T-cell (primary cell): ENCODE measurements at regions not wholly inside any gene's neighbourhood (a gene's known extent, or its start where the extent isn't known, plus 50 kb on each side); places are given as distances from the start of the nearest gene placed in this dataset.

ENCODE experiments used
- ATAC-seq, 4 experiments: fragments of 200-7000 bp in 3 of 4; fragments of 150-1000 bp in 1 of 4; cut with Tn5 transposase; replicated peaks in 1 of 4; 1 replicate in 3 of 4; 2 replicates in 1 of 4; pipeline ENCODE4 v1.10.0; 2021; ENCODE audit warnings: moderate library complexity in 3 of 4, mild to moderate bottlenecking in 2 of 4, moderate number of reproducible peaks in 1 of 4
- CTCF ChIA-PET, 2 donors: fragments of 300-600 bp; sonication (Branson Sonifier 250); formaldehyde crosslinking; loops; one replicate each; lab custom pipeline; 2022; ENCODE audit warnings: antibody characterized with exemption in 2 of 2; lab: Charles Lee
- POLR2A ChIA-PET, 2 donors: fragments of 300-600 bp; sonication (Branson Sonifier 250); formaldehyde crosslinking; loops; one replicate each; lab custom pipeline; 2022; ENCODE audit warnings: antibody characterized with exemption in 2 of 2; lab: Charles Lee
- DNase-seq, 35 experiments: peaks; one replicate each; pipeline versions ENCODE4 v3.0.0 to v3.0.0-alpha.2; 2013 to 2023
- H3K27ac ChIP-seq: one replicate; pipeline ENCODE4 v1.5.1; 2013; ENCODE audit warnings: low read length
- H3K27me3 ChIP-seq, 2 experiments: replicated peaks in 1 of 2; 1 replicate in 1 of 2; 2 replicates in 1 of 2; pipeline versions ENCODE4 v1.6.1 to v1.7.0; 2013; ENCODE audit warnings: low read length in 1 of 2, mixed read lengths in 1 of 2; ENCODE audit not compliant: control insufficient read depth in 2 of 2, insufficient read depth in 2 of 2; ENCODE audit errors: extremely low read depth in 1 of 2
- H3K36me3 ChIP-seq, 2 donors: 1 replicate in 1 of 2; 2 replicates in 1 of 2; pipeline versions ENCODE4 v1.6.1 to v1.7.0; 2013; ENCODE audit warnings: low read length in 1 of 2; ENCODE audit not compliant: control insufficient read depth in 2 of 2, insufficient read depth in 1 of 2; ENCODE audit errors: extremely low read depth in 1 of 2
- H3K4me1 ChIP-seq, 2 experiments: 1 replicate in 1 of 2; 2 replicates in 1 of 2; pipeline versions ENCODE4 v1.6.1 to v1.7.0; 2013; ENCODE audit warnings: low read length in 2 of 2, mixed read lengths in 1 of 2; ENCODE audit not compliant: insufficient read depth in 2 of 2, control insufficient read depth in 1 of 2; ENCODE audit errors: extremely low read depth in 1 of 2
- H3K4me3 ChIP-seq, 2 donors: 1 replicate in 1 of 2; 2 replicates in 1 of 2; pipeline versions ENCODE4 v1.5.1 to v1.7.0; 2013; ENCODE audit warnings: mild to moderate bottlenecking in 2 of 2, low read length in 1 of 2, moderate library complexity in 1 of 2; ENCODE audit not compliant: control insufficient read depth in 1 of 2; ENCODE audit errors: extremely low read depth in 1 of 2
- H3K9me3 ChIP-seq: 2 replicates; pipeline ENCODE4 v1.7.0; 2013
- H3K27ac Mint-ChIP-seq, 2 donors: one replicate each; pipeline ENCODE4 v1.8.0; 2020 to 2021; ENCODE audit warnings: mild to moderate bottlenecking in 2 of 2, mixed read lengths in 2 of 2
- H3K27me3 Mint-ChIP-seq, 2 donors: one replicate each; pipeline ENCODE4 v1.8.0; 2021 to 2022; ENCODE audit warnings: mixed read lengths in 2 of 2
- H3K36me3 Mint-ChIP-seq: one replicate; pipeline ENCODE4 v1.8.0; 2021; ENCODE audit warnings: mixed read lengths
- H3K4me1 Mint-ChIP-seq, 3 donors: one replicate each; pipeline ENCODE4 v1.8.0; 2020 to 2022; ENCODE audit warnings: mixed read lengths in 3 of 3, mild to moderate bottlenecking in 1 of 3
- H3K4me3 Mint-ChIP-seq, 3 donors: one replicate each; pipeline ENCODE4 v1.8.0; 2020 to 2022; ENCODE audit warnings: mild to moderate bottlenecking in 3 of 3, mixed read lengths in 3 of 3, moderate library complexity in 3 of 3
- H3K9me3 Mint-ChIP-seq, 3 donors: one replicate each; pipeline ENCODE4 v1.8.0; 2020 to 2022; ENCODE audit warnings: mixed read lengths in 3 of 3
- WGBS: methylation state at CpG from one replicate; pipeline ENCODE4 v1.1.5; 2013; ENCODE audit warnings: missing lambda C conversion rate; ENCODE audit not compliant: insufficient coverage; 5-methylcytosine and 5-hydroxymethylcytosine counted together

DNA sequence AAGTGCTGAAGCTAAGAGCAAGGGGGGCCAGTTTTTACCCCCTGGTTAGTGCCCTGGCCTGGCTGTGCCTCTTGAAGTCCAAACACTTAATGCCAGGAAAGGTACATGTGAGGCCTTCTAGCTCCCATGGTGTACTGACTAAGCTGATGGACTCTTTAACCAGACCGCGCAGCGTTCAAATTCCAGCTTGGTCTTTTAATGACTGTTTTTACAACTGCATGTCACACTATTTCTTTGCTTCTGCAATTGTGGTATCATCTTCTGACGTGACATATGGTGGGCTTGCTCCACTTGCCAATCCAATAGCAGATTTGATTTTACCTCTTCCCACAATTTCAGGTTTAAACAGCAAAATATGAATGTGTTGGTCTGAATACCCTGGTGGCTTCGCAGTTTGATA lies 197.3 kb downstream of the HUNK start:
- Histone ChIP-seq H3K27ac (no peak overlapping the region), H3K36me3 (no peaks in the 10 kb centered on the region), H3K4me3 (no peak overlapping the region), H3K27me3 (peaks cover 0 to 9% of the 10 kb centered on the region in 2 experiments), H3K9me3 (no peaks in the 10 kb centered on the region), H3K4me1 (no peaks in the 10 kb centered on the region)
- Mint-ChIP-seq H3K27ac (no peak overlapping the region), H3K4me3 (no peak overlapping the region), H3K4me1 (no peaks in the 10 kb centered on the region), H3K27me3 (peaks cover 6 to 14% of the 10 kb centered on the region in 2 donors), H3K36me3 (no peaks in the 10 kb centered on the region), H3K9me3 (peaks cover 0 to 6% (median 0%) of the 10 kb centered on the region in 3 donors)
- no peak for DNase-seq
- WGBS, result 66% methylated on average over 4 of the region's 5 CpGs
- POLR2A ChIA-PET, result no interaction called here
- no peak for ATAC-seq
- CTCF ChIA-PET, result interaction anchor here in 1 of 2 donors (0.6 kb wide), 1 partner anchor 357 kb away, joined by 4 read pairs; no protein-coding TSS in a partner anchor

- no peaks in the 10 kb centered on the region for H3K4me1 Mint-ChIP-seq
These were observed 192.8 kb downstream of the HUNK start for GRCh38 chr21:32065654-32066053.

DNA sequence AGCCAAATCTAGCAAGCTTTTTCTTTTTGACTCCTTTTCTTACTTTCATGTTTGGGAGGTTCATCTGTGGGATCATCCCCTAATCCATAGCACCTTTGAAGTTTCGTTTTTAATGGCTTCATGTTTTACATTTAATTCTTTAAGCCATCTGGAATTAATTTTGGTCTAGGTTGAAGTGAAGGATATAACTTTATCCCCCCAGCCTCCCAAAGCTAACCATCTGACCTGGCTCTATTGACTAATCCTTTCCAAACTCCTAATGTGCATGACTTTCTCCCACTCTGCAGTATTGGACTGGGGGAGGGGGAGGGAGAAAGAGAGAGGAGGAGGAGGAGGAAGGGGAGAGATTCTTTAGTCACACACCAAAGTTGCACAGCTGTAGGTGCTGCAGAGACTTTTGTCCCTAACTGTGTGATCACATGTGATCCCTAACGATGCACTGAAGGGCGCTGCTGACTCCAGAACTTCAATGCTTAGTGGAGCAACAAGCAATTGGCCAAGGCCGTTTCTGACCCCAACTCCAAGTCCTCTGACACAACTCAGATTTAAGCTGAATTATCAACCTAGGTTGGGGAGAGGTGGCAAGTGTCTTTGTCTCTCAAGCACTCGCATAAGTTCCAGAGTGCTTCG lies 191.6 kb downstream of the HUNK start:
- Mint-ChIP-seq H3K4me3 (no peak overlapping the region), H3K9me3 (peaks cover 0 to 6% (median 0%) of the 10 kb centered on the region in 3 donors), H3K36me3 (no peaks in the 10 kb centered on the region), H3K4me1 (no peaks in the 10 kb centered on the region), H3K27ac (no peak overlapping the region), H3K27me3 (peaks cover 6 to 13% of the 10 kb centered on the region in 2 donors)
- POLR2A ChIA-PET, result no interaction called here
- DNase-seq (no peak), ATAC-seq (no peak)
- CTCF ChIA-PET, result no interaction called here
- Histone ChIP-seq H3K27ac (no peak overlapping the region), H3K36me3 (no peaks in the 10 kb centered on the region), H3K4me1 (no peaks in the 10 kb centered on the region), H3K27me3 (peaks cover 0 to 4% of the 10 kb centered on the region in 2 experiments), H3K9me3 (no peaks in the 10 kb centered on the region), H3K4me3 (no peak overlapping the region)
- 40% methylated on average over 1 of the region's 6 CpGs for WGBS

More at GRCh38 chr21:32065654-32066053, 192.8 kb downstream of the HUNK start:
- DNase-seq, result no peak
- ATAC-seq, result no peak
- Histone ChIP-seq H3K27me3 (peaks cover 0 to 4% of the 10 kb centered on the region in 2 experiments), H3K4me3 (no peak overlapping the region), H3K27ac (no peak overlapping the region), H3K36me3 (no peaks in the 10 kb centered on the region), H3K4me1 (no peaks in the 10 kb centered on the region), H3K9me3 (no peaks in the 10 kb centered on the region)
- no peak overlapping the region for H3K4me3 Mint-ChIP-seq
- WGBS, result 98% methylated on average over 5 of the region's 10 CpGs
- peaks cover 6 to 13% of the 10 kb centered on the region in 2 donors for H3K27me3 Mint-ChIP-seq
- H3K27ac Mint-ChIP-seq, result no peak overlapping the region
- H3K9me3 Mint-ChIP-seq, result no peaks in the 10 kb centered on the region
- no peaks in the 10 kb centered on the region for H3K36me3 Mint-ChIP-seq
- POLR2A ChIA-PET, result no interaction called here
- CTCF ChIA-PET, result no interaction called here

DNA sequence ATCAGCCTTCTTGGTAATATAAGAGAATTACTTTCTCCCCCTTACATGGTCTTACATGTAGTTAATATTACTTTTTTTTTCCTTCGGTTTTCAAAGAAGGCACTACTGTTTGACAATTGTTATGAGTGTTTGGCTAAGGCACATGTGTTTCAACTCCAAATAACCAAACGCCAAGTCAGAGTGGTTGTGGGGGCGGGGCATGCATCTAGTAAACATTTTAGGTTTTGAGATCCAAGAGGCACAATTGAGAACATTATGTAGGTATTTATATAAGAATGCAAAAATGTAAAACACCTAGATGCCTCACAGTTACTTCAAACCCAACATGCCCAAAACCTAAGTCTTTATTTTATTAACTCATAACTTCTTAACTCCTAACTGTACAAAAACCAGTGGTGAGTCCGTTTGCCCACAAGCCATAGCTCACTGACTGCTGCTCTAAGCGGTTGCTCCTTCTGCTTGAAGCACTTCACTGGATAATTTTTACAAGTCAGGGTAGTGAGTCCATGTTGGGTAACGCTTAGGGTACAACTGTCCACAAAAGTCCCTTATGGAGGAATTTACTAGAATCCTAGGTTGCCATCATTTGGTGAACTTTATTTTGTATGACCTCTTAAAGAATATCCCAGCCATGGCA lies 189.9 kb downstream of the HUNK start:
- Histone ChIP-seq H3K4me3 (no peak overlapping the region), H3K4me1 (no peaks in the 10 kb centered on the region), H3K27ac (no peak overlapping the region), H3K36me3 (no peaks in the 10 kb centered on the region), H3K9me3 (no peaks in the 10 kb centered on the region), H3K27me3 (peaks cover 0 to 4% of the 10 kb centered on the region in 2 experiments)
- no peak for DNase-seq
- ChIA-PET CTCF (no interaction called here), POLR2A (no interaction called here)
- H3K27ac Mint-ChIP-seq, result no peak overlapping the region
- H3K27me3 Mint-ChIP-seq, result peaks cover 6 to 18% of the 10 kb centered on the region in 2 donors
- H3K9me3 Mint-ChIP-seq, result peaks cover 0 to 11% (median 0%) of the 10 kb centered on the region in 3 donors
- no CpG with 5 or more reads among the region's 6 CpGs for WGBS
- H3K4me3 Mint-ChIP-seq, result no peak overlapping the region
- no peaks in the 10 kb centered on the region for H3K4me1 Mint-ChIP-seq
- ATAC-seq, result no peak
- no peaks in the 10 kb centered on the region for H3K36me3 Mint-ChIP-seq

DNA sequence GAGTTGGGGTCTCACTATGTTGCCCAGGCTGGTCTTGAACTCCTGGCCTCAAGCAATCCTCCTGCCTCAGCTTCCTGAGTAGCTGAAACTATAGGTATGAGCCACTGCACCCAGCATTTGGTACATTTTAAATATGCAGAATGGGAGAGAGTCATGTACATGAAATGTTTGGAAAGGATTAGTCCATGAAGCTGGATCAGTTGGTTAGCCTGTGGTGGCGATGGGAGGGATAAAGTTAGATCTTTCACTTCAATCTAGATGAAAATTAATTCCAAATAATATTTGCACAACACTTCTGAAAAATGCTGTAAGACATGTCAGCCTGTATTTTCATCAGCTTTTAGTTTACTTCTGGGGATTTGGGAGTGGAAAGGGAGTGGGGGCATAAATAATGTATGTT lies 188.9 kb downstream of the HUNK start:
- ATAC-seq (no peak), DNase-seq (no peak)
- POLR2A ChIA-PET, result no interaction called here
- H3K36me3 ChIP-seq, result no peaks in the 10 kb centered on the region
- H3K9me3 ChIP-seq, result no peaks in the 10 kb centered on the region
- H3K4me1 ChIP-seq, result no peaks in the 10 kb centered on the region
- Mint-ChIP-seq H3K4me3 (no peak overlapping the region), H3K9me3 (peaks cover 0 to 11% (median 0%) of the 10 kb centered on the region in 3 donors), H3K27me3 (peaks cover 3 to 18% of the 10 kb centered on the region in 2 donors), H3K27ac (no peak overlapping the region), H3K36me3 (no peaks in the 10 kb centered on the region), H3K4me1 (no peaks in the 10 kb centered on the region)
- no peak overlapping the region for H3K4me3 ChIP-seq
- H3K27me3 ChIP-seq, result peaks cover 0 to 6% of the 10 kb centered on the region in 2 experiments
- CTCF ChIA-PET, result no interaction called here
- H3K27ac ChIP-seq, result no peak overlapping the region
- WGBS, result no CpG with 5 or more reads among the region's 1 CpG

- H3K27me3 ChIP-seq, result peaks cover 0 to 13% of the 10 kb centered on the region in 2 experiments
- 65% methylated on average over 4 of the region's 8 CpGs for WGBS
- H3K36me3 ChIP-seq, result no peaks in the 10 kb centered on the region
- peaks cover 4 to 21% of the 10 kb centered on the region in 2 donors for H3K27me3 Mint-ChIP-seq
- no peak overlapping the region for H3K4me3 ChIP-seq
- no peaks in the 10 kb centered on the region for H3K4me1 ChIP-seq
- no peaks in the 10 kb centered on the region for H3K4me1 Mint-ChIP-seq
- H3K36me3 Mint-ChIP-seq, result no peaks in the 10 kb centered on the region
- ChIA-PET POLR2A (no interaction called here), CTCF (no interaction called here)
- H3K4me3 Mint-ChIP-seq, result no peak overlapping the region
- no peak overlapping the region for H3K27ac Mint-ChIP-seq
- H3K9me3 ChIP-seq, result no peaks in the 10 kb centered on the region
- peaks cover 13 to 16% (median 14%) of the 10 kb centered on the region in 3 donors for H3K9me3 Mint-ChIP-seq
- ATAC-seq, result no peak
- no peak overlapping the region for H3K27ac ChIP-seq
- no peak for DNase-seq
These were observed 184.0 kb downstream of the HUNK start for GRCh38 chr21:32056791-32057190.
